Middle frontal gyrus (tissue), 1 donor: ENCODE measurements at regions not wholly inside any gene's neighbourhood (a gene's known extent, or its start where the extent isn't known, plus 50 kb on each side); places are given as distances from the start of the nearest gene placed in this dataset.
"Not testable (repeated sequence)": the region's sequence is repeated elsewhere in the genome, so short reads cannot be mapped to it uniquely, and the experiment has no call there.

Experiments
- DNase-seq: peaks from one replicate; pipeline ENCODE4 v3.0.0-alpha.2; 2015; ENCODE audit warnings: low spot score; ENCODE audit errors: extremely low spot score

DNA sequence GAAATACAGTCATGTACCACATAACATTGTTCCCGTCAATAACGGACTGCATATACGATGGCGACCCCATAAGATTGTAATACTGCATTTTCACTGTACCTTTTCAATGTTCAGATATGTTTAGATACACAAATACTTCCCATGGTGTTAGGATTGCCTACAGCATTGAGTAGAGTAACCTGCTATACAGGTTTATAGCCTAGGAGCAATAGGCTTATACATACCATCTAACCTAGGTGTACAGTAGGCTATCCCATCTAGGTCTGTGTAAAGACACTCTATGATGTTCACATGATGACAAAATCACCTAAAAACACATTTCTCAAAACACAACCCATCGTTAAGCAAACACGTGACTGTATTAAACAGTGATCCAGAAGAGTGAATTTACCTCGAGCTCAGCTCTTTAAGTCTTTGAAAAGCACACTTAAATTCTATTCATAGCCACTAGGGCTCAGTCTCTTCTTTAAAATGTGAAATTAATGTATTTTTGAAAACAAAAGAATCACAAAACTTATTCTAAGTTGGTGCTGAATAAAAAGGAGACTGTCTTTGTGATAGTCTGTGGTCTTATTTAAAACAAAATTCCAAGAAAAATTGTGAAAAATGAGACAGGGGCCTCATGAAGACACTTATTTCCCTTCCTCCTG, 239.1 kb upstream of the ARID2 start:
- DNase-seq, result no peak

DNA sequence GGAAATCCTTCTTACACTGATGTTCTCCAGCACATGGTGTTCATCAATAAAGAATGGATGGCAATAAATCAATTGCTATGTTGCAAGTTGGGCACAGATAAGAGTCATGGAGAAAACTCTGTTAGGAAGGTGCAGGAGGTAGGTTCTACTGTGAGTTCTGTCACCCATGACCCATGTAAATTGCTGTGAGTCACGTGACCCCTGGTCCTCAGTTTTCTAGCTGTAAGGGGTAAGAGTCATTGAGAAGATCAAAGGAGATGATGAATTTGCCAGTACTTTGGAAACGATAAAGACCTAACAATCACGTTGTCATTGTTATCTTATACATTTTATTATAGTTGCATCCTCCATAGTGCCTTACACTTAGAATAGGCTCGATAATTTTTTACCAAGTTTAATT, 235.2 kb upstream of the ARID2 start:
- DNase-seq, result no peak

- no peak for DNase-seq
Observed at GRCh38 chr12:45498645-45499044, 230.9 kb upstream of the ARID2 start.

DNA sequence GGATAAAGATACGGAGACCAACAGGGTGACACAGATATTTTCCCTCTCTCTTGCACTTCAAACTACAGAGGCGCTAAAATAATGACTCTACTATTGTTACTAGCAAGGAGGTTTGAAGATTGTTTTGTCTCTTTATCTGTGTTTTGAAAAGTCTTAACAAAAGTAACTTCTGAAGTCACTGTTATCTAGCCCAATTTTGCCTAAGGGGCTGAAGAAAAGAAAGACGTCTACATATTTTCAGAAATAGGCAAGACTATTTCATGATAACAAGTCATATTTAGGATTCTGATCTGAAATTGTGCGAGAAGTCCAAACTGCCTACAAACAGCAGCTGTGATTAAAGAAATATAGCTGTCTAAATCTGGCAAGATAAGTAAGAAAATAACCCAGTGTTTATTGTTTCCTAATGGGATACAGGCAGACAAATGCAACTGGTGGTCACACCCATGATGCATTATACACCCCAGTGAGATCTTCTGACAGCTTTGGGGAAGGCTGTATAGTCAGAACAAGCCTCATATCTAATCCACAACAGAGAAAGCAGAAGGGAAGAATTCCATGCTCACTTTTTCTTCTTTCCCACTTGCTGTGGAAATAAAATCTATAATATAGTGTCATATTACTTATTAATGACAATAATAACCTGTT, 226.9 kb upstream of the ARID2 start:
- no peak for DNase-seq

- no peak for DNase-seq
Observed at GRCh38 chr12:45503899-45504298, 225.6 kb upstream of the ARID2 start.

DNA sequence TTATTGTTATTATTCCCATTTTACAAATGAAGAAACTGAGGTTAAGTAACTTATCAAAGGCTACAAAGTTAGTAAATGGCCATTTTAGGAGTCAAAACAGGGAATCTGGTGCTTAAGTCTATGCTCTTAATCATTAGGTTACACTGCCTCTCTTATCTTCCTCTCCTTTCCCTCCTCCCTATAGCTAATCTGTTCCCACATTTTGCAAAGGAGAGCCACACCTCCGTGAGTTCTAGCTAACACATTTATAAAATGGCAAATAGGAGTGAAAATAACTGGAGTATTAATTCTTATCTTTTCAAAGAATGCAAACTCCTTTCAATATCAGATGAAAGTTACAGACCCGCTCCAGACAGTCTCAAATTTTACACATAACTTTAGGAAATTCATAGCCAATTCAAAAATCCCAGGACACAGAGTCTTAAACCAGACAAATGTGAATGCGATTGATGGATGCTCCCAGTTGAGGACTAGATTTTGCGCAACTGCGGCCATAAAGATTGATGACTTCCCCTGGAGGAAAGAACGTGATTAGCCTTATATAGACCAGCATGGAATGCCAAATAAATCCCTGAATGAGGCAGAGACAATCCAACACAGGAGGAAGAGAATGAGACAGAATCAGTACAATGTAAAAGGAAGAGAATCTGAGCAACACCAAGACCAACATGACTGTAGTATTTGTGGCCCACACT, 225.0 kb upstream of the ARID2 start:
- no peak for DNase-seq

DNA sequence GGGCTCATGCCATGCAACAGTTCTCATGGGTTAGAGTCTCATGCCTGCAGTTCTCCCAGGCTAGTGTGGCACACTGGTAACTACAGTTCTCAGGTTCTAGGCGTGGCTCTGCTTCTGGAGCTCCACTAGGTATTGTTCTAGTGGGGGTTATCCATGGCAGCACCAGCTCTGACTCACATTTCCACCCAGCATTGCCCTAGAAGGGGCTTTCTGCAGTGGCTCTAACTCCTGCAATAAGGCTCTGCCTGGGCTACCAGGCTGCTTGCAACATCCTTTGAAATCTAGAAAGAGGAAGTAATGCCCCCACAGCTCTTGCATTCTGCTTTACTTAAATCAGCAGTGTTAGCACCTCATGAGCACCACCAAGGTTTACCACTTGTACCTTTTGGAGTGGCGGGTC, 220.3 kb upstream of the ARID2 start:
- no peak for DNase-seq

- no peak for DNase-seq
Observed at GRCh38 chr12:45509621-45510020, 219.9 kb upstream of the ARID2 start.

GRCh38 chr12:45517381-45517780, 212.1 kb upstream of the ARID2 start:
- no peak for DNase-seq

- DNase-seq, result no peak
Observed at GRCh38 chr12:45518291-45519235, 210.9 kb upstream of the ARID2 start.

GRCh38 chr12:45522227-45522626, 207.3 kb upstream of the ARID2 start:
- DNase-seq, result no peak

- DNase-seq, result not testable (repeated sequence)
Observed at GRCh38 chr12:45526823-45527222, 202.7 kb upstream of the ARID2 start.

GRCh38 chr12:45532113-45532512, 197.4 kb upstream of the ARID2 start:
- DNase-seq, result no peak

DNA sequence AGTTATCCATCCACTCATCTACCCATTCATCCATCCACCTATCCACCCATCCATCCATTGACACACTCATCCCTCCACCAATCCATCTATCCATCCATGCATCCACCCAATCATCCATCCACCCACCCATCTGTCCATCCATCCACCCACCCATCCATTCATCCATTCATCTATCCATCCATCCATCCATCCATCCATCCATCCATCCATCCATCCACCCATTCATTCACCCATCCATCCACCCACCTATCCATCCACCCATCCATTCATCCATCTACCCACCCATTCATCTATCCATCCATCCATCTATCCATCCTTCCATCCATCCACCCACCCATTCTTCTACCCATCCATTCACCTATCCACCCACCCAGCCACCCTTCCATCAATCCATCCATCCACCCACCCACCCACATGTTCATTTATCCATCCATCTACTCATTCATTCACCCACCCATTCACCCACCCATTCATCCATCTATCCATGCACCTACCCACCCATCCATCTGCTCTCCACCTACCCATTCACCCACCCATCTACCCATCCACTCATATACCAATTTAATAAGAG, 193.8 kb upstream of the ARID2 start:
- no peak for DNase-seq

GRCh38 chr12:45536284-45536683, 193.2 kb upstream of the ARID2 start:
- no peak for DNase-seq

- DNase-seq, result no peak
Observed at GRCh38 chr12:45540661-45541341, 188.7 kb upstream of the ARID2 start.

DNA sequence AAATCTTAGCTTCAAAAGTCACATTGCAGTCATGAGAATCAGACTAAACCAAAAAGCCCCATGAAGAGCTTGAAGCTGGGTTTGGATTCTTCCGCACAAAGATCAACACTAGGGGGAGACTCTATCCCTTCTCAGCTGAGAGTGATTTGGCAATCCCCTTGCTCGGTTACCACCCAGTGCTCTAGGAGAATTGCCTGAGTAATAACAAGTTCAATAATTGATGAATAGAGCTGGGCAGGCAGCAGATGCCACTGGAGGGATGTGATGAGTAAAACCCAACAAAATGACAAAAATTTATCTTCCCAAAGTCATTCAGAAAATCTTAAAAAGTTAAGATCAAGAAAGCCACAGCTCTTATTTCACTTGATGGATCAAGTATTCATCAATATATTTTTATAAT, 185.6 kb upstream of the ARID2 start:
- DNase-seq, result peak; percentile 12

DNA sequence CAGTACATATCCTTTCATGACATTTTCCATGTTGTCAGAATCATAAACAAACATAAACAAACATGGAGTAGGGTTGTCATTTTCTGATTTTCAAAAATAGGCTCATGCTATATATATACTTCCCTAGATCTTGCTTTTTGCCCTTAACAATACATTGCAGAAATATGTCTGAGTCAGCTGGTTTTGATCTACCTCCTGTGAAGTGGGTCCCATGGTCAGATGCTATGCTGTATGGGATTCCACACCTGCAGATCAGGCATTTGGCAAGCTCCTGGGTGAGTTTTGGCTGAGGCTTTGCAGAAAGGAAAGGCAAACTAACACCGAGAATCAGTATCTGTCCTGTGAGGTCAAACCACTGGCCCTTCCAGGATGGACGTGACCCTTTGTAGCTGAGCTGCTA, 183.0 kb upstream of the ARID2 start:
- DNase-seq, result no peak

DNA sequence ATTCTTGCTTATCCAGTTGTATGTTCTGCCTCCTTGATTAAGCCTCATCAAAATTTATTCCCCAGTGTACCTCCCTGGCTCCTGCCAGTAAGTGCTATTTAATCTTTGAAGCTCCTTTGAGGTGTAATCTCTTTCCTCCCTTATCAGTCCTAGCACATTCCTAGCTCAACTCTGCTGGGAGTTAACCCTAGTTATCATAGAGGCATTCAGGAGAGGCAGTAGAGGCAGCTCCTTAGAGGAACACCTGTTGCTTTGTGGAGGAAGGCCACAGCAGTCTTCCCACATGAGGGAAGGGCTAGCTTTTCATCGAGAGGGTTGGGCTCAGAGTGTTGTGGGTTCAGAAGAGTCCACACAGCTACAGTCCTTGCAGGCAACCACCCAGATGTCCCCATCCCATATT, 182.4 kb upstream of the ARID2 start:
- DNase-seq, result no peak

- no peak for DNase-seq
Observed at GRCh38 chr12:45547822-45548221, 181.7 kb upstream of the ARID2 start.

DNA sequence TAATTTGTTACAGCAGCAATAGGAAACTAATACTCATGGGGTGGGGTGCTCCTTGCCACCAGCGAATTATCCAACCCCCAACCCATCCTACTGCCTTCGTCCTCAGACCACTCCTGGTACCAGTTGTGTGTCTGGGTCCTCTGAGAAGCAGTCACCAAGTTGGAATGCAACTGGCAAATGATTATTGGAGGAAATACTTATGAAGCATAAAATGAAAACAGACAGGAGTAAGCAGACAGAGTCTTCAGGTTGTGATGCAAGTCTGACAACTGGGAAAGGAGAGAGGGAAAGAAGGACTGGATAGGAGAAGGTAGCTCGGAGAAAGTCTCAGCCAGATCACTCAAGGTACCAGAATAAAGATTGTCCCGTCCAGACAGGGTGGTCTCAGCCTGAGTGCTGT, 181.1 kb upstream of the ARID2 start:
- DNase-seq, result no peak
